ENCODE measurements at regions not wholly inside any gene's neighbourhood (a gene's known extent, or its start where the extent isn't known, plus 50 kb on each side); places are given as distances from the start of the nearest gene placed in this dataset.

DNA sequence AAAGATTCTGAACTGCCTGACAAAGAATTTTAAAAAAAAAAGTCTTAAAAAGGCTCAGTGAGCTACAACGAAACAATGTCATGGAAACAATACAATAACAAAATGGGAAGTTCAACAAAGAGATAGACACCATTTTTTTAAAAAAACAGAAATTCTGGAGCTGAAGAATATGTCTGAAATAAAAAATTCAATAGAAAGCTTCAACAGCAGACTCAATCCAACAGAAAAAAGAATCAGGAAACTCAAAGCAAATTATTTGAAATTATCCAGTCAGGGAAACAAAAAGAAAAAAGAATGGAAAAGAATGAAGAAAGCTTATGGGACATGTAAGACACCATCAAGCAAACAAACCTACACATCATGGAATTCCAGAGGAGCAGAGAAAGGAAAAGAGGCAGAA, 118.5 kb upstream of the LGR5 start:
- ChIA-PET POLR2A (no interaction called here), CTCF (ENCODE audit: low intra/inter-chr PET ratio) (no interaction called here)
- intact Hi-C loops (cut with micrococcal nuclease): no loop called here
- TF ChIP-seq ARNT (IDR thresholded peaks at IDR 0.05): 0 out of 4 replicates have a peak, but pooled peaks of 1 of the 2 experiments have one; percentile 16
- TF ChIP-seq MIER1 (IDR thresholded peaks at IDR 0.05; ENCODE audit: low read depth): 0 out of 2 replicates have a peak, but pooled peaks have one; percentile 42
- TF ChIP-seq ZNF143 (CRISPR knock-in tag; IDR thresholded peaks at IDR 0.05): no peak
- no peak for TF ChIP-seq NFYB (IDR thresholded peaks at IDR 0.05; ENCODE audit: extremely low read depth, insufficient read length)
- no peak for TF ChIP-seq ZNF408 (CRISPR knock-in tag; IDR thresholded peaks at IDR 0.05; ENCODE audit: low read depth)
- TF ChIP-seq ADNP (tag; IDR thresholded peaks at IDR 0.05): 0 out of 2 replicates have a peak, but pooled peaks have one; percentile 34
- TF ChIP-seq ZNF384 (IDR thresholded peaks at IDR 0.05; ENCODE audit: low read depth, low read length): peak; percentile 60; the same call in 1 of the 2 replicates
- TF ChIP-seq, protein P1, sequence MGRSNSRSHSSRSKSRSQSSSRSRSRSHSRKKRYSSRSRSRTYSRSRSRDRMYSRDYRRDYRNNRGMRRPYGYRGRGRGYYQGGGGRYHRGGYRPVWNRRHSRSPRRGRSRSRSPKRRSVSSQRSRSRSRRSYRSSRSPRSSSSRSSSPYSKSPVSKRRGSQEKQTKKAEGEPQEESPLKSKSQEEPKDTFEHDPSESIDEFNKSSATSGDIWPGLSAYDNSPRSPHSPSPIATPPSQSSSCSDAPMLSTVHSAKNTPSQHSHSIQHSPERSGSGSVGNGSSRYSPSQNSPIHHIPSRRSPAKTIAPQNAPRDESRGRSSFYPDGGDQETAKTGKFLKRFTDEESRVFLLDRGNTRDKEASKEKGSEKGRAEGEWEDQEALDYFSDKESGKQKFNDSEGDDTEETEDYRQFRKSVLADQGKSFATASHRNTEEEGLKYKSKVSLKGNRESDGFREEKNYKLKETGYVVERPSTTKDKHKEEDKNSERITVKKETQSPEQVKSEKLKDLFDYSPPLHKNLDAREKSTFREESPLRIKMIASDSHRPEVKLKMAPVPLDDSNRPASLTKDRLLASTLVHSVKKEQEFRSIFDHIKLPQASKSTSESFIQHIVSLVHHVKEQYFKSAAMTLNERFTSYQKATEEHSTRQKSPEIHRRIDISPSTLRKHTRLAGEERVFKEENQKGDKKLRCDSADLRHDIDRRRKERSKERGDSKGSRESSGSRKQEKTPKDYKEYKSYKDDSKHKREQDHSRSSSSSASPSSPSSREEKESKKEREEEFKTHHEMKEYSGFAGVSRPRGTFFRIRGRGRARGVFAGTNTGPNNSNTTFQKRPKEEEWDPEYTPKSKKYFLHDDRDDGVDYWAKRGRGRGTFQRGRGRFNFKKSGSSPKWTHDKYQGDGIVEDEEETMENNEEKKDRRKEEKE (IDR thresholded peaks at IDR 0.05; ENCODE audit: borderline replicate concordance in 1 of 2, control insufficient read depth in 1 of 2, low read depth in 2 of 2, low read length in 1 of 2): no peak
- no peak for TF ChIP-seq MYBL2 (IDR thresholded peaks at IDR 0.05; ENCODE audit: low read depth)
- no peak for TF ChIP-seq MYBL2 (CRISPR knock-in tag; IDR thresholded peaks at IDR 0.05; ENCODE audit: borderline replicate concordance)
- no peak for TF ChIP-seq RFX1 (IDR thresholded peaks at IDR 0.05)
- 0 out of 4 replicates have a peak, but pooled peaks of 1 of the 2 experiments have one; percentile 2 for TF ChIP-seq FOXK2 (conservative IDR thresholded peaks at IDR 0.05 in 1 of 2, IDR thresholded peaks at IDR 0.05 in 1 of 2; ENCODE audit: low read depth in 2 of 2)
- TF ChIP-seq MTF1 (CRISPR knock-in tag; IDR thresholded peaks at IDR 0.05; ENCODE audit: borderline replicate concordance): no peak
- no peak for TF ChIP-seq HDAC2 (IDR thresholded peaks at IDR 0.05)
- TF ChIP-seq, protein P2, sequence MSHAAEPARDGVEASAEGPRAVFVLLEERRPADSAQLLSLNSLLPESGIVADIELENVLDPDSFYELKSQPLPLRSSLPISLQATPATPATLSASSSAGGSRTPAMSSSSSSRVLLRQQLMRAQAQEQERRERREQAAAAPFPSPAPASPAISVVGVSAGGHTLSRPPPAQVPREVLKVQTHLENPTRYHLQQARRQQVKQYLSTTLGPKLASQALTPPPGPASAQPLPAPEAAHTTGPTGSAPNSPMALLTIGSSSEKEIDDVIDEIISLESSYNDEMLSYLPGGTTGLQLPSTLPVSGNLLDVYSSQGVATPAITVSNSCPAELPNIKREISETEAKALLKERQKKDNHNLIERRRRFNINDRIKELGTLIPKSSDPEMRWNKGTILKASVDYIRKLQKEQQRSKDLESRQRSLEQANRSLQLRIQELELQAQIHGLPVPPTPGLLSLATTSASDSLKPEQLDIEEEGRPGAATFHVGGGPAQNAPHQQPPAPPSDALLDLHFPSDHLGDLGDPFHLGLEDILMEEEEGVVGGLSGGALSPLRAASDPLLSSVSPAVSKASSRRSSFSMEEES (CRISPR knock-in tag; IDR thresholded peaks at IDR 0.05): no peak
- TF ChIP-seq TRIM24 (IDR thresholded peaks at IDR 0.05): 0 out of 4 replicates have a peak, but pooled peaks of 1 of the 2 experiments have one; percentile 5
- TF ChIP-seq KDM2B (CRISPR knock-in tag; IDR thresholded peaks at IDR 0.05): no peak
- FAIRE-seq: no peak
- Histone ChIP-seq H3K4me1 (replicated peaks in 1 of 2; ENCODE audit: control insufficient read depth in 2 of 2, insufficient read depth in 2 of 2, low read length in 2 of 2) (no peaks in the 10 kb centered on the region), H4K20me1 (replicated peaks; ENCODE audit: control insufficient read depth, insufficient read depth, low read length) (no peaks in the 10 kb centered on the region), H3K4me2 (ENCODE audit: insufficient read depth, low read length) (no peak overlapping the region), H3K9me1 (ENCODE audit: control insufficient read depth, insufficient read depth, low read length) (no peaks in the 10 kb centered on the region), H3K27ac (ENCODE audit: extremely low read depth, low read depth, low read length) (no peak overlapping the region), H3K27me3 (ENCODE audit: control insufficient read depth in 2 of 2, insufficient read depth in 2 of 2, low read length in 2 of 2) (no peaks in the 10 kb centered on the region), H3K4me3 (no peak overlapping the region), H3K9ac (ENCODE audit: insufficient read depth in 1 of 2, low read depth in 2 of 2, low read length in 2 of 2) (no peak overlapping the region), H2AFZ (ENCODE audit: low read depth, low read length) (no peak overlapping the region), H3K36me3 (ENCODE audit: control insufficient read depth, insufficient read depth, low read length) (no peaks in the 10 kb centered on the region), H3K79me2 (ENCODE audit: control insufficient read depth, insufficient read depth, low read length) (no peaks in the 10 kb centered on the region), H3K9me3 (replicated peaks; ENCODE audit: control insufficient read depth, insufficient read depth, low read depth, low read length) (peaks cover 13% of the 10 kb centered on the region)
- in situ Hi-C loops (cut with MboI): no loop called here
- ATAC-seq: no peak
- no TSS peak for BruUV-seq (replicated peaks)
- no peak for DNase-seq (ENCODE audit: extremely low read depth in 1 of 4, low spot score in 3 of 4)
- WGBS (ENCODE audit: insufficient coverage, low coverage, missing lambda C conversion rate): 72% methylated on average over 1 of the region's 1 CpG
